Fibroblast of gingiva (primary cell): ENCODE measurements at regions not wholly inside any gene's neighbourhood (a gene's known extent, or its start where the extent isn't known, plus 50 kb on each side); places are given as distances from the start of the nearest gene placed in this dataset.
"Not testable (repeated sequence)": the region's sequence is repeated elsewhere in the genome, so short reads cannot be mapped to it uniquely, and the experiment has no call there.

Experiments used
- DNase-seq: peaks from one replicate; pipeline ENCODE4 v3.0.0-alpha.2; 2011; ENCODE audit warnings: low read depth

DNA sequence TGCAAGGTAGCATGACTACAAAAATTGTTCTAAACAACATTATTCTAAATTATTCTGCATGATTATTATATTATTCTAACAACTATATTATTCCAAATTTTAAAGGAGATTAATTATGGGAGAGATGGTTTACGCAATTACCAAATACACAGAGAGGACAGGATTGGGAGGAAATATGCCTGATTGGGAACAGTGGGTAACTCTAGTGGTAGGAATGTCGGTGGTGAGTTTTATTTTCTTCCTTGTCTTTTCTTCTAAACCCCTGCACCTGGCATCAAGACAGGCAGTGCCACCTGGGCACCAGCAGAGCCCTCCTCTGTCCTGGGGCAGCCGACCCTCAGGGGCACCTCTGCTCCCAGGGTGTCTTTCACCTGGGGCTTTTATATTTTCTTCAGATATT lies 357.6 kb downstream of the BCL2L11 start:
- DNase-seq, result not testable (repeated sequence)

DNA sequence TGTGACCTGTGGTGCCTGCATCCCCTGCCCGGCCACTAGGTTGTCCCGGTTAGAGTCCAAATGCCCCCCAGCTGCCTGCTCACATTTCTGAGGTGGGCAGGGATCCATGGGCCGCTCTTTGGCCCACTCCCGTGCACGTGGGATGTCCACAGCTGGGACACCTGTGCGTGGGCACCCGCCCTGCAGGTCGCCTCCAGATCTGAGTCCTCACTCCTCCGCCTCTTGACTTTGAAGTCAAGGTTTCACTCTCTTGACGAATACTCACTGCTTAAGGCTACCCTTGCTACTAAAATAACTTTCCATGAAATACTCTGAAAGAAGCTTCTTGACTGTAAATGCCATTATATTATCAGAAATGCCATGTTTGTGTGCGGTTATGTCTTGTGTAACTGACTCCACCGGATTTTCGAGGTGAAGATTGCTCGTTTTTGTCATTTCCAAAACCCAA lies 358.2 kb downstream of the BCL2L11 start:
- DNase-seq, result not testable (repeated sequence)

DNA sequence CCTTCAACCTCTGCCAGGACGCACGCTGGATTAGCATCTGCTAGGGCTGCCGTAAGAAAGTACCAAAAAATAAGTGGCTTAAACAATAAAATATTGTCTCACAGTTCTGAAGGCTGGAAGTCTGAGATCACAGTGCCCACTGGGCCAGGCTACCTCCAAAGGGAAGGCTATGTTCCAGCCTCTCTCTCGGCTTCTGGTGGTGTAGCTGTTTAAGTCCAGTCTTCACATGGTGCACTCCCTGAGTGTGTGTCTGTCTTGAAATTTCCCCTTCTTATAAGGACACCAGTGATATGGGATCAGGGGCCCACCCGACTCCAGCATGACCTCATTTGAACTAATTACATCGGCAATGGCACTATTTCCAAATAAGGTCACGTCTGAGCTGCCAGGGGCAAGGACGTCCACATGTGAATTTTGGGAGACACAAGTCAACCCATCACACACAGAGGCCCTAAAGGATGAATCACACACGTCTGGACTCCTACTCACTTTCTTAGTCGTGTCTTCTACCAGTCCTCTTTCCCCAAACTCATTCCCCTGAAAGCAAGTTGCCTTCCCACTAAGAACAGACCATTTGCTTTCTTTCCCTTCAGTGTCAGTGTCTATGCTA lies 359.4 kb downstream of the BCL2L11 start:
- DNase-seq, result peak; percentile 20

DNA sequence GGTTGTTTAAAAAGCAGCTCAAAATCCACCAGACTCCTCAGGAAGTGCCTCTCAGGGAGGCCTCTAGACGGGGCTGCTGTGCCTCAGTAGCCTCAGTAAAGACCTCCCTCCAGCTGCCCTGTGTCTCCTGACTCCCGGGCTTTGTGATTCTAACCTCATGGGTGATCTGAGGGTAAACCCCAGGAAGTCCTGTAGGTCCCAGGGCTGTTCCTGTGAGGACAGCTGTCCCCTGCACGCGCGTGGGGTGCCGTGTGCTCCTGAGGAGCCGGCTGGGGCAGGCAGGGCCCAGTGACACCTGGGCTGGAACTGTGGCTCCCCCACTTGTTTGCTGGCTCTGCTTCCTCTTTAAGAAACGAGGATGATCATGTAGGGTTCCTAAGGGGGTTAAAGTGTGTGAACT lies 359.9 kb downstream of the BCL2L11 start:
- DNase-seq, result not testable (repeated sequence)

DNA sequence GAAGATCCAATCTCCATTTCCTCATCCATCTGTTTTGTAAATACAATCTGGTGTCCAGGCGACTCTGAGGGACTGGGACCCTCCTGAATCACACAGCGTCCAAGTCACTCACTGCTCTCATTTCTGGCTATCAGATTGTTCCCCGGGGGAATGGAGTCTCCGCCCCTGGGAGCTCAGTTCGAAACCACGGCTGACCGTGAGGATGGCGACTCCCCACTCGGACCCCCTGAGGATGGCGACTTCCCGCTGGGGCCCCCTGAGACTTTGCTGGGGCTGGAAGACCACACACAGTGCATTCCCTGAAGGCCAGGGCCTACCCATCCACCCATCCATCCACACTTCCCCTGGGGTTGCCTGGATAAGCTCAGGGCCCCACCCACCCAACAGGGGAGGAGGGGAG lies 360.5 kb downstream of the BCL2L11 start:
- not testable (repeated sequence) for DNase-seq

DNA sequence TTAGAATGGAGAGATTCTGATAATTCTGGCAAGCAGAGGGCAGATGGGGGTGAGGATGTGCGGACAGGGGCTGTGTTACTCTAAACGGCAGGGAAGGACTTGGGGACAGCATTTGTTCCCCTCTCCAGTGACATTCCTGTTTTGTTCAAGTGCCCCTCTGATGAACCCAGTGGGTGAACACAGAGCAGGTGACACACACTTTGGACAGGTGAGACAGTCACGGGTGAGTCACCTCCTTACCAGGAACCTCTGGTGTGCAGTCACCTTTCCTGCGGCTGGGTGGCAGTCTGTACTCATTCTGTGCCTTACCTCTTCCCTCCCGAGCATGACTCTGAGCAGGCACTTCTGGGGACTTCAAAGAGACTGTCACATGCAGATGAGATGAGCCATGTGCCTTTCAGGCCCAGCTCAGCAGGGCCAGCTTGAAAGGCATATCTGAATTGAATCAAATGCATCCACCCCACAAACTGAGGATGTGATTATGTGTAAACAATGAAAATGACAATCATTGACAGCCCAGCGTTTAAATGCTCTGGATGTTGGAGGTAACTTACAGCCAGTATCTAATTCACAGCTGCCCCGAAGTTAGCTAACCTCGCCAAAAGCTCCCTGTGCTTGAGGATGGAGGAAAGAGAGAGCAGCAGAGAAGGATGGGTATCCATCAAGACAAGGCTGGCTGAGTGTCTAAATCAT lies 362.4 kb downstream of the BCL2L11 start:
- not testable (repeated sequence) for DNase-seq

DNA sequence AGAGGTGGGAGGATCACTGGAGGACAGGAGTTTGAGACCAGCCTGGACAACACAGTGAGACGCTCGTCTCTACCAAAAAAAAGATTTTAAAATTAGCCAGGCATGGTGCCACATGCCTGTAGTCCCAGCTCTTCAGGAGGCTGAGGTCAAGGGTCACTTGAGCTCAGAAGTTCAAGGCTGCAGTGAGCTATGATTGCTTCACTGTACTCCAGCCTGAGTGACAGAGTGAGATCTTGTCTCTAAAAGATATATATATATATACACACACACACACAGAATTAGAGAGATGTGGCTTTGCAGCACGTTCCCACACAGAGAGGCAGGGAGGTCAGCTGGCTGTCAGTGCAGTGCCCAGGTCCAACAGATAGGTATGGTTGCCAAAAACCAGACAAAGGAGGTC lies 363.4 kb downstream of the BCL2L11 start:
- DNase-seq, result not testable (repeated sequence)

DNA sequence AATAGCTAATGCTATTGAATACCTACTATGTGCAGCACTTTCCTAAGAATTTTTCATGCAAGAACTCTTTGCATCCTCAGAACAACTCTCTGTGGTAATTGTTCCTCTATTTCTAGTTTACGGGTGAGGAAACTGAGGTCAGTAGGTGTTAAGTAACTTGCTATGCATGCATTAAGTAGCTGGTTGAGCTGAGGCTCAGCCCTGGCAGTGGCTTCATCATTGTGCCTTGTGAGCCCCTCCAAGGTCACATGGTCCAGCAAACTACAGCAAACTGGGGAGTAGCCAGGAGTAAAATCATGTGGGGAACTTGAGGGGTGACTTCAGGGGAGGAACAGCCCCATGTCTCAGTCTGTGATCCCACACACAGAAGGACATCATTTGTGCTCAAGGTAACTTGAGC lies 365.2 kb downstream of the BCL2L11 start:
- DNase-seq, result not testable (repeated sequence)

DNA sequence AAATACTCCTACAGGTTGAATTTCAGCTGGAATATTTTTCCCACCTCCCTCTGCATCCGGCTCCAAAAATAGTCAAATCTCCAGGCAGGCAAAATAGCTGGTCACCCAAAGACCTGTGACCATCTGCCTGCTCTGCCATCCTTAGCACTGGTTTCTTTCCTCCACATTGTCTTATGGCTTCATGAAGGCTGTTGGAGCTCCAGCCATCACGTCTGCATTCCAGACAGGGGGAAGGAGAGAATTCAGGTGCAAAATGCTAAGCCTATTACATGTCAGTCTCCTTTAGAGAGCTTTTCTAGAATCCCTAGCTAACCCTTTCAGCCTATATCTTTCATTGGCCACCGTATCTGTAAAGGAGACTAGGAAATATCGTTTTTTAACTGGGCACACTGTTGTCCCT lies 367.7 kb downstream of the BCL2L11 start:
- not testable (repeated sequence) for DNase-seq

DNA sequence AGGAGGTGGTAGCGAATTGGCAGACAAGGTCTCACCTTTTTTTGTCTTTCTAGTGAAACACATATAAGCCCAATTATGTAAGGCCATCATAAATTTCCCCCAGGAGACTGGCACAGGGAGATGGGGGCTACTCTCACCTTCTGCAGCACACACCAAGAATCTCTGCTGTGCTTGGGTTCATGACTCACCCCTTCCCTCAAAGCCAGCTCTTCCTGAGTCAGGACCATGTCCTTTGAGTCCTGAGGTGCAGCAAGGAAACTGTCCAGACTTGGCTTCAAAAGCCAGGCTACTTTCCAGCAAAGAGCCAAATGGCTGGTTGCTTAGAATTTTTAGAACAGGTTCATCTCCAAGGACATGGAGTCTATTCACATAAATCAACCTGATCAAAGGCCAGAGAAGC lies 368.7 kb downstream of the BCL2L11 start:
- DNase-seq, result not testable (repeated sequence)

DNA sequence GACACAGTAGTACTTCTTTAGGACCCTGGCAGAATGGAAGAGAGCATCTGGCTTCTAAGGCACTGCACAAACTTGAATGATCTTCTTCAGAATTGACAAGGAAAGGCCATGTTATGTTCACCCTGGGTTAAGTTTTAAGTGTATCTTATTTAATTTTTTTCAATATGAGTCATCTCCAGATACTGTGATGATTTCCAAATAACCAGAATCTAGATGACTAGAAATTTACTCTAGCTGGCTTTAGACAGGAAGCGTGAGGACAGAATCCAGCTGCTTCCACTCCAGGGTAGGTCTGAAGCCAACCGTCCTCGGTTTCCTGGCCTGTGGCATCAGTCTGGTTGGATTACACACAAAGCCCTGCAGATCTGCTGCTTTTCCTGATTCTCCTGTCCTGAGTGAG lies 370.5 kb downstream of the BCL2L11 start:
- DNase-seq, result not testable (repeated sequence)

DNA sequence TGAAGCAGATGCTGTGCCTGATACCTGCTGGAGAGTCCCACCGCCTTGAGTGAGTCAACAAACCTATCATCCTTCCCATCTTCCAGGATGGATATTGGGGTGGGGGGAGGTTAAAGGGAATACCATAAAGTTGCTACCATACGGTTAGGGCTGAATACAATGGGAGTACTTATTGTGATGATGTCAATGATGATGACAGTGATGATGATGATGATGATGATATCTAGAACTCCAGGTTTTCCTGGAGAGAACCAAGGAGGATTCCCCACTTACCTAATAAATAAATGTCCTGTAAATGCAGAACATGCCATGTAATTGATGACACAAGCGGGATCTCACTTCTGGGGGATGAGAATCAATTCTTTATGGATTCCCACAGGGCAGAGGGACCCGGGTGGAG lies 370.9 kb downstream of the BCL2L11 start:
- DNase-seq, result not testable (repeated sequence)

DNA sequence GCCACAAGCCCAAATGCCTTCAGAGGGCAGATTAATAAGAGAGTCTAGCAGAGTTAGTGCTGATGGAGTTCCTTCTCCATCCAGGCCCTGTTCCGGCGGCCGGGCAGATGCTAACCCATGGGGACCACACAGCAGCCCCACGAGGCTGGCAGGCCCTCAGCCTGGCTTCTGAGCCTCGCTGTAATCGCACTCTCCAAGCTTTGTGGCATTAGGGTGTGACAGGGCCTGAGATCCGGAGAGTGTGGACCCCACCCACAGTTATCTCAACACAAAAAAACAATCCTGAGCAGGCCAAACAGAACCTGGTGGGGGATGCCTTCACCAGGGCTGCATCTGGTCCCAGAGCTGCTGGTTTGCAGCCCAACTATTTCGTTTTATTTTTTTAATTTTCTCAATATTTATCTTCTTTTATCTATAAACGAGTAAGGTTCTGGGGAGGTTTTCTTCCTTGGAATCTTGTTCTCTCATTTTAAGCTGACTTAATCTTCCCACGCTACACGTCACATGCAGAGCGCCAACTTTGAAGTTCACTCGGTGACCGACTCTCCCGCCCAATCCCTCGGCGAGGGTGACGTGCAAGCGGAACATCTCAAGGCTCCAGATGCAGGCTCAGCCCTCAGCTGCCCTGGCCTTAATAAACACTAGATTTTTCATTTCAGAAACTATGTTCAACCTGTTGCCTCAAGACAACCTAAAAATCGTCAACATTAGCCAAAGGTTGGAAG lies 372.4 kb downstream of the BCL2L11 start:
- DNase-seq, result not testable (repeated sequence)

DNA sequence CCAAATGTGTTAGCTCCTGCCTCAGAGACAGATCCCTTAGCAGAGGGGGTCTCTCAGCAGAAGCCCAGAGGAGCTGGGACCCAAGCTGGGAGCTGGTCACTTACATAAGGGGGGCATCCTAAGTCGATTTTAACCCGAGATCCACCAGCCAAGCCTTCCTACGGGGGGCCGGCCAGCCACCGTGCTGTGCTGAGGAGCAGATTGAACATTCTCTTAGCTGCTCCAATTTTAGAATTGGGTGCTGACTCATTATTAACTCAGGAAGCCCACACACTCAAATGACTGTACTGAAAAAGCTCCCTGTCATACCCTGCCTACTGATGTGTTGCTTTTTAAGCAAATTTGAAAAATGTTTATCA lies 373.0 kb downstream of the BCL2L11 start:
- DNase-seq, result not testable (repeated sequence)

DNA sequence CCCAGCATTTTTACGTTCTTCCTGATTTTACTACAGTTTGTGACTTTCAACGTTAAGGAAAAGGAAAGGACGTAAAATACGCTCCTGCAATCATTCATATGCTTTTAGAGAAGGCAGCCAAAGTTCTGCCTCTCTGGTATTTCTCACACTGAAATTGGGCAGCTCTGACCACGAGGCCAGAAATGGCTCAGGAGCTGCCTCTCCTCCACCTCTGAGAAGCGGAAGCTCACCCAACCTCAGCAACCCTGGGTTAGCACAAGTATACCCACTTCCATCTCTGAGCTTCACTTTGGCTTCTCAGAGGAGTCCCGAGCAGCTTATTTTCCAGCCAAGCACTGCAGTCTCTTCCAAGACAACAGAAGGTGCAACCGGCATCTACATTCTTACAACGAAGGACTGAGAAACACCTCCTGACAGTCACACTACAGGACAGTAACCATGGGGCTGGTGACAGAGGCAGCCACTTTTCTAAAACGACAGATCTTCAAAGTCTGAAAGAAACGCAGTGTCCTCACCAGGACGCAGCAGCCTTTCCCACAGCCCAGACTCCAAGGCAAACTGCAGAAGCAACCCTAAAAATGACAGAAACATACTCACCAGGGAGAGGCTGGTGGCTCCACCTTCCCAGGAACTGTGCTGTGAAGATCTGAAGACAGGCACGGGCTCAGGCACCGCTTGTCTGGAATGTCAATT lies 373.7 kb downstream of the BCL2L11 start:
- DNase-seq, result not testable (repeated sequence)

DNA sequence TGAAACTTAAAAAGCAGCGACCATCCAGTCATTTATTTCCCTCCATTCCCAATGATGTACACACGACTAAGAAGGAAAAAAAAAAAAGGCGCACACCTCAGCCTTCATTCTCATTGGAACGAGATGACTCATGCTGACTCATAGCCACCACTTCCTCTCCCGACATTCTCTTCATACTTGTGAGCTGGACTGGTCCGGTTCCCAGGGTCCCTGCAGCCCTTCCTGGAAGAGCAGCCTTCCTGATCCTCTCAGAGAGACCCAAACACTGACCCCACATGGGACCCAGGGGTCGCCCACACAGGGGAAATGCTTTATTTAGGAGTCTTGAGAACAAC lies 374.2 kb downstream of the BCL2L11 start:
- not testable (repeated sequence) for DNase-seq

DNA sequence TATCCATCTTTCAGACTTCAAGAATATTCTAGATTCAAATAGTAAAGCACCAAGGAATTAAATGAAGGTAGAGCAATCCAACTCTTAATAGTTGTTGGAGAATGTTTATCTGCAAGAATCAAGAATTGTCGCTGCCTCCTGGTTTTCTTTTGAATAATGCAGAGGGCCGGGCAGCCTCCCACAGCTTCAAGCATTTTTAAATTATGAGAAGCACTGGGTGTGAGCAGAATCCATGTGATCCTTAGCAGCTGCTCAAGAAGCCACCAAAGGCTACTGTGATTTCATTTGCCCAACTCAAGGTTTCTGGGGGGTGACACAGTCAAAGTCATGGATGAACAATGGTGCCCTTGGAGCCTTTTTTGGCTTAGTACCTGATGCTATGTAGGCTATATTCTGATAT lies 374.9 kb downstream of the BCL2L11 start:
- DNase-seq, result not testable (repeated sequence)

DNA sequence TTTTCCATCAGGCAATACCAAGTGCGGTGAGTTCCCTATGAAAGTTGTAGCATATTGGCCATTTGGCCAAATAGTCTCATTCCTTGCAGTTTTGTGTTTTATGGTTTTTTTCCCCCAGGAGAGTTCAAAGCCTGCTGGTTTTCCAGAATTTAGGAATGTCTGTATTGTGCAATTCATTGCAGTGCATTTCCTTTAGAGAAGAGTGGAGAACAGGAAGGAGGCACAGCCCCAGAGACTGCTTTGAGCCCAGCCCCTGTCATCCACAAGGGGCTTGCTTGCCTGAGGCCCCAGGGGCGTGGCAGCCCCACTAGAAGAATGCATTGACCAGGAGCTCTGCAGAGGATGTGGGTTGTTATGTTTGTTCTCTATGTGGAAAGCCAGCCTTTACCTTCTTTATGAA lies 375.5 kb downstream of the BCL2L11 start:
- peak; percentile 39 for DNase-seq

DNA sequence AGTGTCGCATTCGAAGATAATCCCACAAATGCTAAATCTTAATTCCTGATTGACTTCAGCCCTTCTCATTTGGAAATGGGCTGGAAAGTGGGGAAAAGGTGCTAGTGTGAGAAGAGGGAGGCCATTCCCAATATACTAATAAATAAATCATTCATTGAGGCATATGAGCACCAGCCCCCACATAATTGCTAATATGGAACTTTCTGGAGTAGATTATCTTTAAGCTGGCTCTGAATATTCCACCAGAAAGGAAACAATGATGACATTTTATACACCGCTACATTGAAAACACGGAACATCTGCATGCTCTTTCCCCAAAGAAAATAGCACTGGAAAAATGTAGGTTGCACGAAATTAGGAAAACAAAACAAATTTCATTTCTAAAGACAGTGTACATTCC lies 376.1 kb downstream of the BCL2L11 start:
- DNase-seq, result not testable (repeated sequence)

DNA sequence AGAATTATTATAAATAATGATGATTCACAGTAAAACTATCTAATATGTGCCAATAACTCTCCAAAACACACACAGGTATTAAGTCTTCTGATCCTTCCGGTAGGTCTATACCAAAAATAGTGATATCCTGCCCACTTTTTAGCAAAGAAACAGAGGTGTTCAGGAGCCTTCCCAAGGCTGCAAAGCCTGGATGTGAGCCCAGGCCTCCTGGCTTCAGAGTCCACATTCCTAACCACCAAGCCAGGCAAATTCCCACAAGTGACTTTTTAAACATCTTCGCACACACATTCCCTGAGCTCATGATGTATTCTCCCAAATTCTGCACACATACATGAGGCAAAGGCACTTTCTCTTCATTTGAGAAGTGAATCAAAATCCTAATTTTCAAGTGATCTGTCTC lies 376.6 kb downstream of the BCL2L11 start:
- DNase-seq, result peak; percentile 62

DNA sequence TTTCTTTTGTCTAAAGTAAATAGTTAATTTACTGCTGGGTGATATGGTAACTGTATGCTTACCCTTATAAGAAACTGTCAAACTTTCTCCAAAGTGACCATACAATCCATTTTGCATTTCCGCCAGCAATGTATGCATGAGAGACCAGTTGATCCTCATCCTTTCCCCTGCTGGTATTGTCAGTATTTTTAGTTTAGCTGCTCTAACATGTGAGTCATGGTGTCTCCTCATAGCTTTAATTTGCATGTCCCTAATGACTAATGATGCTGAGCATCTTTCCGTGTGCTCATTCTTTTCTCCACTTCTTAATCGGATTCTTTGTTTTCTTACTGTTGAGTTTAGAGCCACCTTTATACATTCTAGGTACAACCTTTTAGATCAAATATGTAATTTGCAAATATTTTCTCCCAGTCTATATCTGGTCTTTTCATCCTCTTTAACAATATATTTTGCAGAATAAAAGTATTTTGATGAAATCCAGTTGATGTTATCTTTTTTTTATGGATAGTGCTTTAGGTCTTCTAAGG lies 379.9 kb downstream of the BCL2L11 start:
- DNase-seq, result not testable (repeated sequence)

DNA sequence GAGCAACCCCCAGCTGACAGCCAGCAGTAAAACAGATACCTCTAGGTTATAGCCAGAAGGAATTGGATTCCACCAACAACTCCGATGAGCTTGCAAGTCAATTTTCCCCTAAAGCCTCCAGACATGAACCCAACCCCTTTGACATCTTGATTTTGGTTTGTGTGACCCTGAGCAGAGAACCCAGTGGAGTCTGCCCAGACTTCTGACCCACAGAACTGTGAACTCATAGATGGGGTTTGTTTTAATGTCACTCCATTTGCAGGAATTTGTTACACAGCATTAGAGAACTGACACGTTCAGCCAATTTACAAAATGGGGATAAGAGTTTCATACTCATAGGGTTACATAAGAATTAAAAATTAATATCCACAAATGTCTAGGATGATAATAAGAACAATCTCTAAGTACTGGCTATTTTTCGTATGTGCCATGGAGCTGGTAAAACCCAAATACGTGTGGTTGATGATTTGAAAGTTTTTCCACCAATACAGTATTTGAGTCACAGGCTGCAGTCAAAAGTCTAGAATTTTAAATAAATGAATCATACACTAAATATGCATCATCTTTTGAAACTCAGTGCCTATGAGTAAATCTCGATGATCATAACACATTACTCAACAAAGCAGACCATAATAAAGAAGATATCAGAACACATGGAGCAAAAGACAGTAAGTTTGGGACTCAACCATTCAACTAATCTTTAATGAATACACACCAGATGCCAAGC lies 380.0 kb downstream of the ANAPC1 start:
- not testable (repeated sequence) for DNase-seq
